Suprapubic skin (tissue), 4 donors: ENCODE measurements at regions not wholly inside any gene's neighbourhood (a gene's known extent, or its start where the extent isn't known, plus 50 kb on each side); places are given as distances from the start of the nearest gene placed in this dataset.
"Not testable (repeated sequence)": the region's sequence is repeated elsewhere in the genome, so short reads cannot be mapped to it uniquely, and the experiment has no call there.

Experiments used
- DNase-seq, 2 donors: peaks; one replicate each; pipeline ENCODE4 v3.0.0-alpha.2; 2019; ENCODE audit warnings: low spot score in 2 of 2
- H3K27ac ChIP-seq: fragments of 200-600 bp; sonication (generic); one replicate; pipeline ENCODE4 v1.5.1; 2019
- H3K27me3 ChIP-seq: fragments of 200-600 bp; sonication (generic); one replicate; pipeline ENCODE4 v1.5.1; 2019
- H3K36me3 ChIP-seq: fragments of 200-600 bp; sonication (generic); one replicate; pipeline ENCODE4 v1.5.1; 2019
- H3K4me1 ChIP-seq: fragments of 200-600 bp; sonication (generic); one replicate; pipeline ENCODE4 v1.5.1; 2019
- H3K4me3 ChIP-seq: fragments of 200-600 bp; sonication (generic); one replicate; pipeline ENCODE4 v1.5.1; 2019; ENCODE audit warnings: mild to moderate bottlenecking
- H3K9me3 ChIP-seq: fragments of 200-600 bp; sonication (generic); one replicate; pipeline ENCODE4 v1.5.1; 2019
- CTCF ChIP-seq, 2 donors: fragments of 200-600 bp in 1 of 2; fragments of 450-650 bp in 1 of 2; sonication (generic) in 1 of 2; IDR thresholded peaks; one replicate each; pipeline ENCODE4 v1.5.1; 2016 to 2019; ENCODE audit warnings: antibody characterized with exemption in 2 of 2, mild to moderate bottlenecking in 1 of 2, moderate library complexity in 1 of 2
- EP300 ChIP-seq: sonication (generic); formaldehyde crosslinking; IDR thresholded peaks from one replicate; pipeline ENCODE4 v1.6.1; 2017; ENCODE audit warnings: antibody characterized with exemption
- POLR2A ChIP-seq, 2 donors: fragments of 450-650 bp; IDR thresholded peaks; one replicate each; pipeline ENCODE4 v1.6.1; 2017; ENCODE audit warnings: antibody characterized with exemption in 2 of 2, mild to moderate bottlenecking in 2 of 2, moderate library complexity in 2 of 2
- POLR2AphosphoS5 ChIP-seq, 3 donors: sonication (generic); formaldehyde crosslinking; IDR thresholded peaks; one replicate each; pipeline ENCODE4 v1.6.1; 2017; ENCODE audit warnings: antibody characterized with exemption in 3 of 3
- WGBS: methylation state at CpG from one replicate; pipeline ENCODE4 v1.1.5; 2018; 5-methylcytosine and 5-hydroxymethylcytosine counted together

GRCh38 chr2:36290306-36290856 lies 65.2 kb upstream of the CRIM1 start:
- no peak overlapping the region for H3K4me3 ChIP-seq
- no peaks in the 10 kb centered on the region for H3K9me3 ChIP-seq
- no peaks in the 10 kb centered on the region for H3K4me1 ChIP-seq
- no peaks in the 10 kb centered on the region for H3K27me3 ChIP-seq
- DNase-seq: no peak
- 68% methylated on average over 6 of the region's 6 CpGs for WGBS
- TF ChIP-seq EP300 (no peak), POLR2A (IDR thresholded peaks at IDR 0.05) (no peak), POLR2AphosphoS5 (IDR thresholded peaks at IDR 0.05) (no peak), CTCF (IDR thresholded peaks at IDR 0.05) (no peak)
- H3K36me3 ChIP-seq: no peaks in the 10 kb centered on the region
- no peak overlapping the region for H3K27ac ChIP-seq

- TF ChIP-seq CTCF (IDR thresholded peaks at IDR 0.05): no peak
- no peak for TF ChIP-seq POLR2AphosphoS5 (IDR thresholded peaks at IDR 0.05)
- no peak for TF ChIP-seq EP300
- TF ChIP-seq POLR2A (IDR thresholded peaks at IDR 0.05): no peak
- H3K27me3 ChIP-seq: no peaks in the 10 kb centered on the region
- H3K9me3 ChIP-seq: no peaks in the 10 kb centered on the region
- H3K4me3 ChIP-seq: no peak overlapping the region
- H3K4me1 ChIP-seq: no peaks in the 10 kb centered on the region
- 73% methylated on average over 1 of the region's 1 CpG for WGBS
- no peak overlapping the region for H3K27ac ChIP-seq
- no peaks in the 10 kb centered on the region for H3K36me3 ChIP-seq
- DNase-seq: no peak
Measured at GRCh38 chr2:36289731-36290130, 65.8 kb upstream of the CRIM1 start.

- 73% methylated on average over 6 of the region's 6 CpGs for WGBS
Measured at GRCh38 chr2:36287363-36288275, 68.0 kb upstream of the CRIM1 start.

GRCh38 chr2:36279506-36279905 lies 76.1 kb upstream of the CRIM1 start:
- not testable (repeated sequence) for H3K27me3 ChIP-seq, H3K4me1 ChIP-seq, H3K4me3 ChIP-seq, H3K9me3 ChIP-seq, DNase-seq, H3K36me3 ChIP-seq, H3K27ac ChIP-seq
- WGBS: 63% methylated on average over 7 of the region's 7 CpGs

More at GRCh38 chr2:36287363-36288275, 68.0 kb upstream of the CRIM1 start:
- no peak overlapping the region for H3K4me3 ChIP-seq
- no peak overlapping the region for H3K27ac ChIP-seq
- DNase-seq: no peak
- H3K27me3 ChIP-seq: no peaks in the 10 kb centered on the region
- TF ChIP-seq EP300: no peak
- no peaks in the 10 kb centered on the region for H3K36me3 ChIP-seq
- no peaks in the 10 kb centered on the region for H3K9me3 ChIP-seq
- H3K4me1 ChIP-seq: no peaks in the 10 kb centered on the region

GRCh38 chr2:36277881-36278523 lies 77.6 kb upstream of the CRIM1 start:
- Histone ChIP-seq H3K27ac (no peak overlapping the region), H3K27me3 (no peaks in the 10 kb centered on the region), H3K4me1 (no peaks in the 10 kb centered on the region), H3K4me3 (no peak overlapping the region), H3K9me3 (no peaks in the 10 kb centered on the region), H3K36me3 (no peaks in the 10 kb centered on the region)
- 64% methylated on average over 2 of the region's 2 CpGs for WGBS
- TF ChIP-seq EP300: no peak
- TF ChIP-seq CTCF (IDR thresholded peaks at IDR 0.05): no peak
- TF ChIP-seq POLR2AphosphoS5 (IDR thresholded peaks at IDR 0.05): no peak
- TF ChIP-seq POLR2A (IDR thresholded peaks at IDR 0.05): no peak
- DNase-seq: no peak

- Histone ChIP-seq H3K27me3 (no peaks in the 10 kb centered on the region), H3K36me3 (no peaks in the 10 kb centered on the region), H3K4me1 (no peaks in the 10 kb centered on the region), H3K27ac (no peak overlapping the region), H3K9me3 (no peaks in the 10 kb centered on the region), H3K4me3 (no peak overlapping the region)
- TF ChIP-seq CTCF (IDR thresholded peaks at IDR 0.05) (no peak), POLR2AphosphoS5 (IDR thresholded peaks at IDR 0.05) (no peak), POLR2A (IDR thresholded peaks at IDR 0.05) (no peak), EP300 (no peak)
- DNase-seq: no peak
- WGBS: 49% methylated on average over 3 of the region's 3 CpGs
Measured at GRCh38 chr2:36277146-36277808, 78.3 kb upstream of the CRIM1 start.
